ENCODE measurements at regions not wholly inside any gene's neighbourhood (a gene's known extent, or its start where the extent isn't known, plus 50 kb on each side); places are given as distances from the start of the nearest gene placed in this dataset.

GRCh38 chr10:131760416-131761166 lies 140.2 kb upstream of the PPP2R2D start:
- TF ChIP-seq POLR2A (IDR thresholded peaks at IDR 0.05) (no peak), CTCF (IDR thresholded peaks at IDR 0.05) (no peak)

All from body of pancreas (tissue), 4 donors.